NOMO-1 (cell line): ENCODE measurements at regions not wholly inside any gene's neighbourhood (a gene's known extent, or its start where the extent isn't known, plus 50 kb on each side); places are given as distances from the start of the nearest gene placed in this dataset.

Source experiments
- DNase-seq, 2 experiments: peaks; one replicate each; lab custom pipeline; 2025; ENCODE audit not compliant: unreplicated experiment in 2 of 2; lab: John Stamatoyannopoulos, UW

DNA sequence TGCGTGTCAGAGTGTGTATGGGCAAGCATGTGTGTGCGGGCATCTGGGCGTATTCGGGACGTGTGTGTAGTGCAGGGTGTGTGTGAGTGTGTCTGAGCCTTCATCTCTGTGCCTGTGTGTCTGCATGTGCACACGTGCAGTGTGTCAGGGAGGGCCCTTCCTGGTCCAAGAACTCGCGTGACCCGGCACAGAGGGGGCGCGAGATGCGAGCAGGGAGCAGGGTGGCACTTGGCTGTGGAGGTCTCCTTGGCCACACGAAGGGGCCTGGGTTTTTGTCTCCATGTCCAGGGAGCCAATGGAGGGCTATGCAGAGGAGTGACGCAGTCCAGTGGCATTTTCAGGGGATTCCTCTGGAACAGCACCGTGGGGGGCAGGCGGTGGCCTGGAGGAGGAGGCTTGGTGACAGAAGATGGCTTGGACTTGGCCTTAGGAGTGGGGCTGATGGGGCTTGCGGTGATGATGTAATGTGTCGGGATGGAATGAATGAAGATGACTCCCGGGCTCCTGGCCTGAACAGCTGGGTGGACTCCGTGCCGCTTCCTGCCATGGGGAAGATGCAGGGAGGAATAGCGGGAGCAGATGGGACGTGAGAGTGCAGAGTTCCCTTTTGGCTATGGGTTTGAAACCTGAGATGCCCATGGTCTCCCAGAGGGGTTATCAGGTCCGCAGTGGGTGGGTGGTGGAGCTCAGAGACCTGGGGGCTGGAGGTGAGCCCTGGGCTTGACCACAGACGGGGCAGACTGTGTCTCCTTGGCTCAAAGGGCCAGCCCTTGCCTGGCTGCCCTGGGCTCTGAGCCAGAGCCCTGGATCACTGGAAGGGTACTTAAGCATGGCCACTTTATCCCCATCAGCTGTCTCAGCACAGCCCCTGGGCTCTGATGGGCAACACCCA is 208.3 kb downstream of the PHETA1 start:
- DNase-seq = no peak

DNA sequence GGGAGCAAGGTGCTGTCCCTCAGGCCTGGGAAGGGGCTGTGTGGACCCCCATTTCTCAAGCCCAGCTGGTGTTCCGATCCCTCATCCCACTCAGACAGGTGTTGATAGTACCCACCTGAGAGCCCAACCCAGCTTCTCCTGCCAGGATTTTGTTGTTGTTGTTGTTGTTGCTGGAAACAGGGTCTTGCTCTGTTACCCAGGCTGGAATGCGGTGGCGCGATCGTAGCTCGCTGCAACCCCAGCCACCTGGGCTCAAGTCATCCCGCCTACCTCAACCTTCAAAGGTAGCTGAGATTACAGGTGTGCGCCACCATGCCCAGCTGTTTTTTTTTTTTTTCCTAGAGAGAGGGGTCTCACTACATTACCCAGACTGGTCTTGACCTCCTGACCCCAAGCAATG is 209.9 kb downstream of the PHETA1 start:
- DNase-seq = no peak

DNA sequence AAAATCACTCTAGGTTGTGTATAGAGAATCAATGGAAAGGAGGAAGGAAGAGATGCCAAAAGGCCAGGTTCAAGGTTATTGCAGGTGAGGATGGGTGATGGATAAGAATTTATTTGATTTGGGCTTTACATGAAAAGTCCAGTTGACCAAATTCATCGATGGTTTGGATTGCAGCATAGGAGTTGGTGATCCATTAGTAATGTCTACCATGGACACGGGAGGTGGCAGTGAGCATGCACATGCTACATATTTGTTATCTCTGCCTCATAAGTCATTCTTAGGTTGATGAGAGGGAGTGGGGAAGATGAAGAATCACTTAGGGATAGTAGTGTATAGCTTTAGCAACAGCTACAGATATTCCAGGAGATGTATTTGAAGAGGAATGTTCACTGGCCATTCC is 211.4 kb downstream of the PHETA1 start:
- no peak for DNase-seq

DNA sequence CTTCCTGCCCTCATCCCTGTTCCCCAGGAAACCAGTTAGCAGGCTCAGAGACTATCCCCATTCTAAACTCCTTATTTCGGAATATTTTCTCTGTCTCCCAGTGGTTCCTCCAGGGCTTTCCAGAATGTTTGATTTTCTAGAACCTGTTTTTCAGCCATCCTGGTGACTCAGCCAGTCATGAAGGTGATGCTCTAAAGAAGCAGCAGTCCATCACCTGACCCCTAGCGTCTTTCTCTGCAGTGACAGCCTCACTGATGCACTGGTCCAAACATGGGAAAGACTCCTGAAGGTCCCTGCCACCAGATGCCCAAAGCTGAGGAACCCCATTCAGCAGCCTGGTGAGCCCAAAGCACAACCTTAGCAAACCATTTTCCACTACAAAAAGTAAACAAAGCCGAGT is 212.6 kb downstream of the PHETA1 start:
- no peak for DNase-seq

DNA sequence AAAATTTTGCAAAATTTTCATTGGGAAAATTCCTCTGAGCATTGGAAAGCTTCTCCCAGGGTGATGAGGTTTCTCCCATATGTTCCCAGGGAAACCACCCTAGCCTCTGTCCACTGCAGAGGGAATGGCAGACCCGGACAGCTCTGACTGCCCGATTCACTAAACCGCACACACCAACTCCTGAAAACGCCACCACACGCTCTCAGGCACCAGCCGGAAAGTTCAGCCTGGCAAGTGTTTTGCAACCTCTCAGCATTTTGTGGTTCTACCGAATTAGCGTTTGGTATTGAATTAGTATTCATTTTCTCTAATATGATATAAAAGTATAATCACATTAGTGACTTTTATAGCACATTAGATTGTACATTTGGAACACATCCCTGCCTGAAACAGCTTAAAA is 213.4 kb downstream of the PHETA1 start:
- DNase-seq = peak; percentile 59 to 61

DNA sequence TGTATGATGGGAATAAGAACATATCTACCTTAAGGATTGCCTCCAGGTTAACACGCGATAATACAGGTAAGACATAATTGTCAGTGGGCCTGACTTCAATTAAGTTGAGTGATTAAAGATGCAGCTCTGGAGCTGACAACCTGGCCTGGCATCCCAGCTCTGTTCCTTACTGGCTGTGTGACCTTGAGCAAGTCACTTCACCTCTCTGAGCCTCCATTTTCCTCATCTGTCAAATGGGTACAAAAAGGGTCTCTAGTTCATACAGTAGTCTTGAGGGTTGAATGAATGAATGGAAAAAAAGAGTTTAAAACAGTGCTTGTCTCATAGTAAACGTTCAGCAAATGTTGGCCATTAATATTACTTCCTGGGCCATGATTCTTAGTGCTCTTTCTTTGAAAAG is 213.9 kb downstream of the PHETA1 start:
- no peak for DNase-seq

DNA sequence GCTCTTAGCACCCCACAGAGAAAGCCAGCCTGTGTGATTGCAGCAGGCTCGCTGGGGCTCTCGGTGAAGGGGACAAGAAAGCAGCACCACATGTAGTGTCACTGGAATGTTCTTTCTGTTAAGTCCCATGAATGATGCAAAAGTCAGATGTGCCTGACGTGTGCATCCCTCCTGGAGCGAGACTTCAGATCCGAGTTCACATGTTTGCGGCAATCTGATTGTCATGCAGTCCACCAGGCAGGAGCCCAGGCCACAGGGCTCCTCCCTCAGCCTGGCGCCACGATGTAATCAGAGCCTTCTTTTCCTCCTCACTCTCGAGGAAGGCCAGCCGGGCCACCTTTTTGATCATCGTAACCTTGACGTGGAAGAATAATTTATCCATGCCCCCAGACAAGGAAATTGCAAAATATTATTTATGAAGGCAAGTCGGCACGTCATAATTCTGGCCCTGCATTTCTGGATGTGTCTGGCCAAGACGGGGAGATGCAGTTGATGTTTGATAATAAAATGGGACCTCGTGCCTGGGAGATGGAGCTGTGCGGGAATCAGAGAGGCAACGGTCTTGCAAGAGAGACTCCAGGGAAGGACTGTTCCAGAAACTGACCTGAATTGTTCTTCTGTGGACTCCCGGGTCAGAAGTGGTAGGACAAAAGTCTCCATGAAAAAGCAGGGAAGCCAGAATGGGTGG is 214.6 kb downstream of the PHETA1 start:
- DNase-seq = peak in 1 of 2 experiments; percentile 18

DNA sequence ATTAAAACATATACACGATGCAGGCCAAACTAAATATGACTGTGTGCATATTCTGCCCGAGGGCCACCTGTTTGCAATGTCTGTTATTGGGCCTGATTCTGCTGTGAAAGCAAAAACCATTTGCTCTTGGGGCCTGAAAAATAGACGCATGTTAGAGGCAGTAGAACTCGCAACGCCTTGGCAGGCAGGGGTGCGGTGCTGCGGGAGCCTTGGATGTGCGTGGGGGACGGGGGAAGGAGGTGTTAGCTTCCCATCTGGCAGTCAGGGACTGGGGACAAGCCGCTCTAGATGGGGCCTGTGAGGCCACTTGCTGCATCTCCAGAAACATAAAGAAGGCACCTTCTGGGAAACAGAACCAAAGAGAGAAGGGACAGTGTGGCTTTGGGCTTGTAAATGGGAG is 216.3 kb downstream of the PHETA1 start:
- DNase-seq = no peak

DNA sequence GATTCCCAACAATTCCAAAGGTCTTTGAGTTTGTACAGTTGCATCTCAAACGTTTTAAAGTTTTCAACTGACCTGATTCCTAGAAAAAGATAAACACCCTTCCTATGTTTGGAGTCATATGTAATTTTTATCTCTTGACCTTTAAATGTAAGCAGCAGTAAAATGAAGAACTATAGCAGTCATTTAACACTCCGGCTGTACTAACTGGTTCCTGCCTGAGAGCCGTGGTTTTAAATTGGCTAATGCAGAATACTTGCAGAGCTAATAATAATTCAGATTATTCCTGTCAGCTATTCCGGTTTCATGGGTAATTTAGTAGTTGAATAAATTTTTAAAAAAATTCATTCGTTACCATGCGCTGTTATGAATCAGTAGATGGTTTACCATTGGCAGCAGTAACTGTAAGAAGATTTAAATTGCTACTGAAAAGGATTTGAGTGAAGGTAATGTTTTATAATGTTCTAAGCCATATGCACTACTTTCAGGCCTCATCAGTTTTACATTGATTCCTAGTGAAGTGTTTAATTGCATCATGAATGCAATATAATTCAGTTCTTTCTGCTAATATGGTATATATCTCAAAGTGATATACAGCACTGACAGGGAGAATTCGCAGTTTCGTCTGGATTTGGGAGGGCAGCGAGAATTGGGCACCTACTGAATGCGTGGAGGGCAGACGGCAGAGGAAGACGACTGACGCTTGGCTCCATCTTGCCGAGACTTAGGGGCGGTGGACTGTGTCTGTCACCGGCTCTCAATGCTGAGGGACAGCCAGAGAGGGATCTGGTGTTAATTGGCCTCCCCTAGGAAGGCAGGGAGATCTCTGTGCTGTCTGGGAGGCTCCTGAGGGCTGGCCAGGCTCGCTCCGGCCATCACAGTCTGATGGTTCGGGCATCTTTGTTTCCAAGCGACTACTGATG is 217.7 kb downstream of the PHETA1 start:
- DNase-seq = peak; percentile 7 to 40

DNA sequence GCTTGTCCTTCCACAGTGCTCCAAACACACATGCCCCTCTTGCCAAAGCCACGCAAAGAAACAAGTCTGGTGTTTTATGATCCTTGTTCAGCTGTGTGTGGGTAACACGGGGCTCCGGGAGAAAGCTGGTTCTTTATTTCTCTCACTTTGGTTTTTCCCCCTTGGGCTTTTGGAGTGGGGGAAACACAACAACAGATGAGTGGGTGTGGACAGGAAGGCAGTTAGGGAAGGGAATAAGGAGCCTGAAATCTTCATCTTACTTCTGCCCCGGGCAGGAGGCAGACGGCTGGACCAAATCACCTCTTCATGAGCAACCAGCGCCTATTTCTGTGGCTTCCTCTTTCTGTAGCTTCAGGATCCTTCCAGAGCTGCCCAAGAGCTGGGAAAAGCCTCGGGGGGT is 218.5 kb downstream of the PHETA1 start:
- DNase-seq = peak; percentile 12 to 21

DNA sequence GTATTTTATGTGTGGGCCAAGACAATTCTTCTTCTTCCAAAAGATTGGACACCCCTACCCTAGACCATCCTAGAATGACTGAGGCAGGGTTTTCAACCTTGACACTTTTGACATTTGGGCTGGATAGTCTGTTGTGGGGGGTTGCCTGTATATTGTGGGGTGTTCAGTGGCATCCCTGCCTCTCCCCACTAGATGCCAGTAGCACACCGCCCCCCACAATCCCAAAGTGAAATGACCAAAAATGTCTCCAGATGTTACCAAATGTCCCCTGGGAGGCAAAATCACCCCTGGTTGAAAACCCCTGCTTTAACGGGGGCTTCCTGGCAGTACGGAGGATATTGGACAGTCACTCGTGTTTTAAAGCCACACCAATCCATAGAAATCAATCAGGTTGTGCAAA is 219.6 kb downstream of the PHETA1 start:
- DNase-seq = peak; percentile 14 to 38

DNA sequence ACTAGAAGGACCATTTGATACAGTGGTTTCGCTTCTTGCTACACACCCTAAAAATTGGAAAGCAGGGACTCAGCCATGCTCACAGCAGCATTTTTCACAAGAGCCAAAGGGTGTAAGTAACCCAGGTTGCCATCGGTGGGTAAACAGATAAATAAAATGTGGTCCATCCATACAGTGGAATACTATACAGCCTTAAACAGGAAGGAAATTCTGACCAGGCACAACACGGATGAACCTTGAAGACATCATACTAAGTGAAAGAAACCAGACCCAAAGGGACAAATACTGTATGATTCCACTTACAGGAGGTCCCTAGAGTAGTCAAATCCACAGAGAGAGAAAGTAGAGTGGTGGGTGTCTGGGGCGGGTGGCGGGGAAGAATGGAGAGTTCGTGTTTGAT is 220.9 kb downstream of the PHETA1 start:
- DNase-seq = no peak

DNA sequence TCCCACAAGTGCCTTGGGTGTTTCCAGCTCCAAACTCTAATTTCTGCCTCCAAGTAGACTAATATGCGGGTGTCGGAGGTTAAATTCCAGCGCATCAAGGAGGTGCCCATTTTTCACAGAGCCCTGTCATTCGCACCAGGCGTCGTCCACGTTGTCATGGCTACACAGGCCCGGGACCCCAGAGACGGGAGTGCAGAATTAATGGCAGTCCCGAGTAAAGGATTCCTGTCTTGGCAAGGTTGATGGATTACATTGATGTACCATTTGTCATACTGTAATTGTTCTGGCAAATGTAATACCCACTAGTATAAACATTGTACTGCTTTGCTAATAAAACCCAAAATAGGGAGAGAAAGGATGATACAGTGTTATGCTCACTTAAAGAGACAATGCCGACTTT is 222.9 kb upstream of the MYL2 start:
- no peak for DNase-seq

DNA sequence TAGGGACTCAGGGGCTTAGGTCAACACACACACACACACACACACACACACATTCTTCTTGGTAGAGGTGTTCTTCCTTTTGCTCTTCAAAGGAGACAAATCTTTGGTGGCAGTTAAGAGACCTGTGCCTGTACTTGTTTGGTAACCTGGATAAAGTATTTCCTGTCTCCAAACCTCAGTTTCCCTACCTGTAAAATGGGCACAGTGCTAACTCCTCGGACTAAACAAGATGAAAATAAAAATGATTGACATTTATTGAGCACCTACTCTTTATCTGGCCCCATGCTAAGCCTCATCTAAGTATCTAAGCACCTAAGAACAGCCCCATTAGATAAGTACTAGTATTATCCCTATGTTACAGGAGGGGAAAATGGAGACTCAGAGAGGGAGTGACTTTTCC is 220.8 kb upstream of the MYL2 start:
- DNase-seq = no peak

DNA sequence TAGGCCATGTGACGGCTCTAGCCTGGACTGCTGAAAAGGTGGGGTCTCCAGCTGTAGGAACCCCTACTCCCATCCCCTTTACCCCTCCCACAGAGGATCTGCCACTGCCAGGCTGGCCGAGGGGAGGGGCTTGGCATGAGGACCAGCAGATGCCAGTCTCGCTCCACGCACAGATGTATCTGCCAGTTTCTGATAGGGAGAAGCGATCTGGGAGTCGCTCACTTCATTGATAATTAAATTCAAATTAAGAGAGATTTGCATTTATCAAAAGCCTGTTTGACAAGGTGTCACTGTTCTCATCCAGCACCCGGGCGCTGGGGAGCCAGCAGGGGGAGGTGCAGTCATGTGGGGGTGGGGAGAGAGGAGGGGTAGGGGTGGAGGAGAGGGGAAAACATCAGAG is 217.6 kb upstream of the MYL2 start:
- peak in 1 of 2 experiments; percentile 3 for DNase-seq

DNA sequence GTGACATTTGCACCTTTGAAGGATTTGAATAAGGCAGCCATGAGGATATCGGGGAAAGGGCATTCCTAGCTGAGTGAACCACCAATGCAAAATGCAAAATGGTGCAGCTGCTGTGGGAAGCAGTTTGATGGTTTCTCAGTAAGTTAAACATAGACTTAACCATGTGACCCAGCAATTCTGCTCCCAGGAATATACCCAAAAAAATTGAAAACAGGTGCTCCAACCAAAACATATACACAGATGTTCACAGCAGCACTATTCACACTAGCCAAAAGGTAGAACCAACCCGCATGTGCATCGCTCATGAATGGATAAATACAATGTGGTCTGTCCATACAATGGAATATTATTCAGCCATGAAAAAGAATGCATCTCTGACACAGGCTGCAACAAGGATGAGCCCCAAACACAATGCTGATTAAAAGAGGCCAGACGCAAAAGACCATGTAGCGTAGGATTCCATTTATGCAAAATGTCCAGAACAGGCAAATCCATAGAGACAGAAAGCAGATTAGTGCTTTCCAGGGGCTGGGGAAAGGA is 215.0 kb upstream of the MYL2 start:
- DNase-seq = no peak

DNA sequence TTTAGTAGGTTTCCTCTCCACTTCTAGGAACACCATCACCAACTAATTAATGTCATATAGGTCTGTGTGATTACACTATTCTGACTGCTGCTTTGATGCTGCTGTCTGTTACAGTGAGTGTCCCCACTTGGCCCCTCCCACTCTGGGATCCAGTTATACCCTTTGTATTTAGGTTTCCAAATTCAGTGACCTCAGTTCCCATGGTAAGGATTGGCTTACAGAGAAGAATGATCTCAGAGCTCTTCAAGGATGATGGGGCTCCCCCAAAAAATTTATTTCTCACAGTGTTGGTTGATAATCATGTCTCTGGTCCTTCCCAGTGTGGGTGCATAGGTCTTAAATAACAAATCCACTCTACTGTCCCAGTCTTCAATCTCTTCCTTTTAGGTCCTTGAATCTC is 210.0 kb upstream of the MYL2 start:
- DNase-seq = no peak

DNA sequence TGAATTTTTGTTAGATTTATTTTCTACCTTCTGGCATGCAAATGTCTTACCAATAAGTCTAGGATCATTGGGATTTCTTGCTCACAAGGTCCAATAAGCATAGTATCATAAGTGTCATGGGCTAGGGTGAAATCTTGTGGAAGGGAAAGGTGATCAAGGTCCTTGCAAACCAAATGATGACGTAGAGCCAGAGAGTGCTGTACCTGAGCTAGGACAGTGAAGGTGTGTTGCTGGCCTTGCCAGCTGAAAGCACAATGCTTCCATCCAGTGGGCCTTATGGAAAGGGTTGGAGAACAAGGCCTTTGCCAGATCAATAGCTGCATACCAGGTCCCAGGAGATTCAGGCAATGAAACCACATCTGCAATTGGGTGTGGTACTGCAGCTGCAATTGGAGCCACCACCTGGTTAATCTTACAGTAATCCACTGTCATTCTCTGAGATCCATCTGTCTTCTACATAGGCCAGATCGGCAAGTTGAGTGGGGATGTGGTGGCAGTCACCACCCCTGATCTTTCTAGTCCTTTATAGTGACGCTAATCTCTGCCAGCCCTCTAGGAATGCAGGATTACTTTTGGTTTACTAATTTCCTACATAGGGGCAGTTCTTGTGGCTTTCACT is 208.9 kb upstream of the MYL2 start:
- no peak for DNase-seq

DNA sequence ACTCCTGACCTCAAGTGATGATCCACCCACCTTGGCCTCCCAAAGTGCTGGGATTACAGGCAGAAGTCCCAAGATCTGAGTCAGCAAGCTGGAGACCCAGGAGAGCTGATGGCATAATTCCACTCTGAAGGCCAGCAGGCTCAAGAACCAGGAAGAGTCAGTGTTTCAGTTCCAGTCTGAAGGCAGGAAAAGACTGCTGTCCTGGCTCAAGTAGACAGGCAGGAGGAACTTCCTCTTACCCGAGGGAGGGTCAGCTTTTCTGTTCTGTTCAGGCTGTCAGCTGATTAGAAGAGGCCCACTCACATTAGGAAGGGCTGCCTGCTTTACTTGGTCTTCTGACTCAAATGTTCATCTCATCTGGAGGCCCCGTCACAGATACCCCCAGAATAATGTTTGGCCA is 206.0 kb upstream of the MYL2 start:
- peak; percentile 8 to 60 for DNase-seq

DNA sequence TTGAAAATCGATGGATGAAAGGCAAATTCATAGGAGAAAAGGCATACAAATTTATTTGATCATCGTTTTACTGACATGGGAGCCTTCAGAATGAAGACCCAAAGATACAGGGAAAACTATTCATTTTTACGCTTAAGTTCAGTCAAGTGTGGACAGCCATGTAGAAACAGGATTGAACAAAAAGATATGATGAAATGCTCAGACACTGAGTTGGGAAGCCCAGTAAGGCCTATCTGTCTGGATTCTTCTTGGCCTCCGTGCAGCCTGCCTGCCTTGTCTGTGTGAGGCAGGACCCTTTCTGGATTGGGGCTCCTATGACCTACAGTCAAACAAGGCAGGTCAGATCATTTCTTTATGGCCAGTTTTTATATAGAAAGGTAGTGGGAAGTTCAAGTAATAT is 203.8 kb upstream of the MYL2 start:
- DNase-seq = no peak
